BJ (cell line): ENCODE measurements at regions not wholly inside any gene's neighbourhood (a gene's known extent, or its start where the extent isn't known, plus 50 kb on each side); places are given as distances from the start of the nearest gene placed in this dataset.

Experiments
- CTCF ChIA-PET: fragments of 350-600 bp; formaldehyde crosslinking; extraction: SDS; loops from one replicate; lab custom pipeline; 2021; ENCODE audit warnings: antibody characterized with exemption, inconsistent platforms; lab: Yijun Ruan, JAX
- POLR2A ChIA-PET: fragments of 300-600 bp; sonication (Branson Sonifier 250); formaldehyde crosslinking; extraction: SDS; loops from one replicate; lab custom pipeline; 2021; ENCODE audit warnings: antibody characterized with exemption; lab: Charles Lee
- DNase-seq: peaks from one replicate; pipeline ENCODE4 v3.0.0-alpha.2; 2011; ENCODE audit warnings: low read depth
- H3K27me3 ChIP-seq: 2 replicates; pipeline ENCODE4 v1.6.0; 2011; ENCODE audit warnings: low read length; ENCODE audit not compliant: control insufficient read depth, insufficient read depth
- H3K36me3 ChIP-seq: 2 replicates; pipeline ENCODE4 v1.5.1; 2011; ENCODE audit warnings: low read length; ENCODE audit not compliant: control insufficient read depth, insufficient read depth
- H3K4me3 ChIP-seq: 2 replicates; pipeline ENCODE4 v1.5.1; 2011; ENCODE audit warnings: low read depth, mild to moderate bottlenecking, control low read depth, low read length
- TF ChIP-seq, protein P1 (sequence below): IDR thresholded peaks from 2 replicates; pipeline ENCODE4 v1.5.1; 2011; ENCODE audit warnings: low read depth, mild to moderate bottlenecking, control low read depth, inconsistent platforms, low read length, moderate library complexity; ENCODE audit not compliant: insufficient read depth

DNA sequence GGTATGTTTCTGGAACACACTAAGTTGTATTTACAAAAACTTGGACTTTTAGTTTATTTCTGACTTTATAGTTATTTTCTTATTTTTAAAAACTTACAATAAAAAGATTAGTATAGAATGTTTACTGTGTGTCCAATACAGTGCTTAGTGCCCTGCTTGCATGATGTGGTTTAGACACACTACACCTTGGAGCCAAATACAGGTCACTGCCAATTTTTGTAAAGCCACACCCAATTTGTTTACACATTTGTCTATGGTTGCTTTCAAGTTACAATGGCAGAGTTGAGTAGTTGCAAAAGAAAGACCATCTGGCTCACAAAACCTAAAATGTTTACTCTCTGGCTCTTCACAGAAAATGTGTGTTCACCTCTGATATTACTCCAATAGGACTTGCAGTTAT is 807.1 kb downstream of the KCNJ2 start:
- TF ChIP-seq, protein P1, sequence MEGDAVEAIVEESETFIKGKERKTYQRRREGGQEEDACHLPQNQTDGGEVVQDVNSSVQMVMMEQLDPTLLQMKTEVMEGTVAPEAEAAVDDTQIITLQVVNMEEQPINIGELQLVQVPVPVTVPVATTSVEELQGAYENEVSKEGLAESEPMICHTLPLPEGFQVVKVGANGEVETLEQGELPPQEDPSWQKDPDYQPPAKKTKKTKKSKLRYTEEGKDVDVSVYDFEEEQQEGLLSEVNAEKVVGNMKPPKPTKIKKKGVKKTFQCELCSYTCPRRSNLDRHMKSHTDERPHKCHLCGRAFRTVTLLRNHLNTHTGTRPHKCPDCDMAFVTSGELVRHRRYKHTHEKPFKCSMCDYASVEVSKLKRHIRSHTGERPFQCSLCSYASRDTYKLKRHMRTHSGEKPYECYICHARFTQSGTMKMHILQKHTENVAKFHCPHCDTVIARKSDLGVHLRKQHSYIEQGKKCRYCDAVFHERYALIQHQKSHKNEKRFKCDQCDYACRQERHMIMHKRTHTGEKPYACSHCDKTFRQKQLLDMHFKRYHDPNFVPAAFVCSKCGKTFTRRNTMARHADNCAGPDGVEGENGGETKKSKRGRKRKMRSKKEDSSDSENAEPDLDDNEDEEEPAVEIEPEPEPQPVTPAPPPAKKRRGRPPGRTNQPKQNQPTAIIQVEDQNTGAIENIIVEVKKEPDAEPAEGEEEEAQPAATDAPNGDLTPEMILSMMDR = no peak
- ChIA-PET POLR2A (no interaction called here), CTCF (no interaction called here)
- Histone ChIP-seq H3K27me3 (no peaks in the 10 kb centered on the region), H3K36me3 (no peaks in the 10 kb centered on the region), H3K4me3 (no peak overlapping the region)
- DNase-seq = no peak

DNA sequence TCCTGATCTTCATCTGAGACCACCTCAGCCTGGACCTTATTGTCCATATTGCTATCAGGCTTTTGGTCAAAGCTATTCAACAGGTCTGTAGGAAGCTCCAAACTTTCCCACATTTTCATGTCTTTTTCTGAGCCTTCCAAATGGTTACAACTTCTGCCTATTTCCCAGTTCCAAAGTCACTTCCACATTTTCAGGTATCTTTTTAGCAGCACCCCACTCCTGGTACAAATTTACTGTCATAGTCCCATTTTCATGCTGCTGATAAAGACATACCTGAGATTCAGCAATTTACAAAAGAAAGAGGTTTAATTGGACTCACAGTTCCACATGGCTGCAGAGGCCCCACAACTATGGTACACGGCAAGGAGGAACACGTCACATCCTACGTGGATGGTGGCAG is 815.5 kb downstream of the KCNJ2 start:
- H3K27me3 ChIP-seq = no peaks in the 10 kb centered on the region
- no peak overlapping the region for H3K4me3 ChIP-seq
- H3K36me3 ChIP-seq = no peaks in the 10 kb centered on the region
- ChIA-PET POLR2A (no interaction called here), CTCF (no interaction called here)
- TF ChIP-seq, protein P1 = no peak
- DNase-seq = no peak

DNA sequence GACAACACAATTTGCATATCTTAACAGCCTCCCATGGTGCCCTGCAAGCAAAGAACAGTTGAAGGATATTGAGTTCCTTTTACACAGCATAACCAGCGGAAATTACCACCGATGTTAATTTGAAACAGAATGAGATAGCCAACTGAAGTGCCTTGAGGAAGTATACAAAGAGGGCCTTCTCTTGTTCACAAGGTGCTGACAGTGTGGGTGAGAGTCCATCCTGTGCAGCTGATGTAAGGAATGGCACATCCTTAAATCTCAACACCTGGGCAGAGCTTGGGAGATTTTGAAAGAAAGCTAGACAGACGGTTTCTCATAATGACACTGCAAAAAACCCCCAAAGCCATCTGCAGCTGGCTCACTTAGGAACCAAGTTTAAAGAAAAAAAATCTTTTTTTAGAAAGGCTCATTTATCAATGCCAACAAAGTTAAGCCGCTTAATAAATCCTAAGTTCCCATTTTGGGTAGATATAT is 818.6 kb downstream of the KCNJ2 start:
- CTCF ChIA-PET = no interaction called here
- TF ChIP-seq, protein P1 = no peak
- no peaks in the 10 kb centered on the region for H3K27me3 ChIP-seq
- H3K36me3 ChIP-seq = no peaks in the 10 kb centered on the region
- POLR2A ChIA-PET = no interaction called here
- DNase-seq = no peak
- H3K4me3 ChIP-seq = no peak overlapping the region

DNA sequence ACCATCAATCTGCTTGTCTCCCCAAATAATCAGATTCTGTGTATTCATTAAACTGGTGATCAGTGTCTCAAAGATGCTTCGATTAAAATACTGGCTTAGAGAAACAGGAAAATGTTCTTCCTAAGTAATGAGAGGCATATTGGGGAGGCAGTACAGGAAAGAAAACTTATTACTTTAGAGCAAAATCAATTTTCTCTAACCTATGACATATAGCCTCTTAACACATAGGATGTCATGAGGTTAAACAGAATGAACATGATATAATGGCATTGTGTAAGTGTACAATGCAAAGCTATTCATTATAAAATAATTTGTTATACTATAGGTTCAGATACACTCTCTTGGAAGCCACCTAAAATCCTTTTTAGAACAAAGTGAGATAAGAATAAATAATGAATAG is 819.3 kb downstream of the KCNJ2 start:
- CTCF ChIA-PET = no interaction called here
- no peaks in the 10 kb centered on the region for H3K36me3 ChIP-seq
- TF ChIP-seq, protein P1 = no peak
- H3K27me3 ChIP-seq = no peaks in the 10 kb centered on the region
- POLR2A ChIA-PET = no interaction called here
- H3K4me3 ChIP-seq = no peak overlapping the region
- DNase-seq = no peak

DNA sequence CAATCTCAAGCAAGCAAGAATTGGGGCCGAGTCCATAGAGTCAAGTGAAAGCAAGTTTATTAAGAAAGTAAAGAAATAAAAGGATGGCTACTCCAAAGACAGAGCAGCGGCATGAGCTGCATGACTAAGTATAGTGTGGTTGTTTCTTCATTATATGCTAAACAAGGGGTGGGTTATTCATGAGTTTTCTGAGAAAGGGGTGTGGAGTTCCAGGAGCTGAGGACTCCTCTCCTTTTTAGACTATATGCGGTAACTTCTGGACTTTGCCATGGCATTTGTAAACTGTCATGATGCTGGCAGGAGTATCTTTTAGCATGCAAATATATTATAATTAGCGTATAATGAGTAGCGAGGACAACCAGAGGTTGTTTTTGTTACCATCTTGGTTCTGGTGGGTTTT is 819.9 kb downstream of the KCNJ2 start:
- ChIA-PET CTCF (no interaction called here), POLR2A (no interaction called here)

More for the DNA sequence above, 819.9 kb downstream of the KCNJ2 start:
- no peaks in the 10 kb centered on the region for H3K27me3 ChIP-seq
- H3K4me3 ChIP-seq = no peak overlapping the region
- TF ChIP-seq, protein P1 = no peak
- no peaks in the 10 kb centered on the region for H3K36me3 ChIP-seq
- DNase-seq = no peak
